A673 (cell line): ENCODE measurements at regions not wholly inside any gene's neighbourhood (a gene's known extent, or its start where the extent isn't known, plus 50 kb on each side); places are given as distances from the start of the nearest gene placed in this dataset.

Experiments
- EZH2 ChIP-seq: fragments of 200-600 bp; sonication (generic); IDR thresholded peaks from 2 replicates; pipeline ENCODE4 v1.6.1; 2017; ENCODE audit warnings: borderline replicate concordance, low read depth, mild to moderate bottlenecking, mixed read lengths, antibody characterized with exemption, low read length; ENCODE audit not compliant: poor library complexity, severe bottlenecking
- TF ChIP-seq, protein P1 (sequence below): fragments of 300-800, 200-600 bp; sonication (generic); conservative IDR thresholded peaks from 2 replicates; pipeline ENCODE4 v1.5.1; 2017; ENCODE audit warnings: low read depth, mild to moderate bottlenecking, antibody characterized with exemption, low read length, moderate library complexity, mixed read lengths

DNA sequence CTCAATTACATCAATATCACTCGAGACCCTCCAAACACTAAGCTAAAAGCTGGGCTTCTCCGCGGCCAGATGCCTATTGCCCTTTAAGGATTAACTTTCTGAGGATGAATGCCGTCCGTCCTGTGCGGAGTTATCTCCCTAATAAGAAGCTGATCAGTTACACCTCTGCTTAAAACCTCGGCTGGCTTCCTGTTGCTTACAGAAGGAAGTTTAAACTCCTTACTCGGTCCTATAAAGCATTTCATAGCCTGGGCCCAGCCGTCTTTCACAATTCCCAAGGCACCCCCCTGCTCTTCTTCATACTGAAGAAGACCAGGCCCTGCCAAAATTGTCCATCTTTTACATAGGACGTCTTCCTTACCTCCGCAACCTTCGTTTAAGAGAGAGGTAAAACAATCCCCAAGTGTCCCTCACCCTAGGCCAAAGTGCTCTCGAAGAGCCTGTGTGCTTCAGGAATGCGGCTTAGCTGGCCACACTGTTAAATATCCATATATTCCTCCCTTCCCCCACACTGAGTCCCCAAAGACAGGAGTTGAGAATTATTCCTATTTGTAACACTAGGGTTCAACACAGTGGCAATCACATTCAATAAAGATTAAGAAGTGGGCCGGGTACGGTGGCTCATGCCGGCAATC lies 112.6 kb upstream of the IRX5 start:
- TF ChIP-seq, protein P1, sequence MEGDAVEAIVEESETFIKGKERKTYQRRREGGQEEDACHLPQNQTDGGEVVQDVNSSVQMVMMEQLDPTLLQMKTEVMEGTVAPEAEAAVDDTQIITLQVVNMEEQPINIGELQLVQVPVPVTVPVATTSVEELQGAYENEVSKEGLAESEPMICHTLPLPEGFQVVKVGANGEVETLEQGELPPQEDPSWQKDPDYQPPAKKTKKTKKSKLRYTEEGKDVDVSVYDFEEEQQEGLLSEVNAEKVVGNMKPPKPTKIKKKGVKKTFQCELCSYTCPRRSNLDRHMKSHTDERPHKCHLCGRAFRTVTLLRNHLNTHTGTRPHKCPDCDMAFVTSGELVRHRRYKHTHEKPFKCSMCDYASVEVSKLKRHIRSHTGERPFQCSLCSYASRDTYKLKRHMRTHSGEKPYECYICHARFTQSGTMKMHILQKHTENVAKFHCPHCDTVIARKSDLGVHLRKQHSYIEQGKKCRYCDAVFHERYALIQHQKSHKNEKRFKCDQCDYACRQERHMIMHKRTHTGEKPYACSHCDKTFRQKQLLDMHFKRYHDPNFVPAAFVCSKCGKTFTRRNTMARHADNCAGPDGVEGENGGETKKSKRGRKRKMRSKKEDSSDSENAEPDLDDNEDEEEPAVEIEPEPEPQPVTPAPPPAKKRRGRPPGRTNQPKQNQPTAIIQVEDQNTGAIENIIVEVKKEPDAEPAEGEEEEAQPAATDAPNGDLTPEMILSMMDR: no peak
- no peak for TF ChIP-seq EZH2
